ENCODE measurements at regions not wholly inside any gene's neighbourhood (a gene's known extent, or its start where the extent isn't known, plus 50 kb on each side); places are given as distances from the start of the nearest gene placed in this dataset.
"Not testable (repeated sequence)": the region's sequence is repeated elsewhere in the genome, so short reads cannot be mapped to it uniquely, and the experiment has no call there.

GRCh38 chr20:12759493-12759892, 249.3 kb upstream of the SPTLC3 start:
- TF ChIP-seq POLR2A, CTCF (IDR thresholded peaks at IDR 0.05): not testable (repeated sequence)
